ENCODE measurements at regions not wholly inside any gene's neighbourhood (a gene's known extent, or its start where the extent isn't known, plus 50 kb on each side); places are given as distances from the start of the nearest gene placed in this dataset.

GRCh38 chr4:188220006-188220405 is 80.8 kb downstream of the TRIML1 start:
- in situ Hi-C loops (cut with MboI; ENCODE audit: low pct_unique_long_range_greater_than_20kb, low sequenced_read_pairs, unreplicated experiment): no loop called here
- no peak for DNase-seq (ENCODE audit: low spot score)
- no peak for TF ChIP-seq CTCF (IDR thresholded peaks at IDR 0.05; ENCODE audit: extremely low read depth, insufficient read depth, missing control alignments)

GRCh38 chr4:188221090-188221489 is 81.8 kb downstream of the TRIML1 start:
- TF ChIP-seq CTCF (IDR thresholded peaks at IDR 0.05; ENCODE audit: extremely low read depth, insufficient read depth, missing control alignments): no peak
- in situ Hi-C loops (cut with MboI; ENCODE audit: low pct_unique_long_range_greater_than_20kb, low sequenced_read_pairs, unreplicated experiment): no loop called here
- DNase-seq (ENCODE audit: low spot score): no peak

DNA sequence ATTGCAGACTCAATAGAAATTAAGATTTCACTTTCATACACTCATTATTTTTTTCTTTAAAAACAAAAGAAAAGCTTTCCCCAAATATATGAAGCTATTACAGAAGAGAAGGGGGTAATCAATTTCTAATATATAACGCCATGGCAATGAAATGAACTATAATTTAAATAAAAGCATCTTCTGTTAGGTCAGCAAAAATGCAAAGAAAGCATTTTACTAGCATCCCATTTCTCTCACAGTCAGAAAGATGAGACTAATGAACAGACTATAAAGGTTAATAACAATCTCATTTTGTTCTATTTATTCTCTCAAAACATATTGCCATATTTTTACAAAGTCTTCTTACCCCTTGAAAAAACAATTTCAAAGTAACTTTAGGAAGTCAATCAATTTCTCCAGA is 89.0 kb downstream of the TRIML1 start:
- in situ Hi-C loops (cut with MboI; ENCODE audit: low pct_unique_long_range_greater_than_20kb, low sequenced_read_pairs, unreplicated experiment): no loop called here
- TF ChIP-seq CTCF (IDR thresholded peaks at IDR 0.05; ENCODE audit: extremely low read depth, insufficient read depth, missing control alignments): no peak
- no peak for DNase-seq (ENCODE audit: low spot score)

DNA sequence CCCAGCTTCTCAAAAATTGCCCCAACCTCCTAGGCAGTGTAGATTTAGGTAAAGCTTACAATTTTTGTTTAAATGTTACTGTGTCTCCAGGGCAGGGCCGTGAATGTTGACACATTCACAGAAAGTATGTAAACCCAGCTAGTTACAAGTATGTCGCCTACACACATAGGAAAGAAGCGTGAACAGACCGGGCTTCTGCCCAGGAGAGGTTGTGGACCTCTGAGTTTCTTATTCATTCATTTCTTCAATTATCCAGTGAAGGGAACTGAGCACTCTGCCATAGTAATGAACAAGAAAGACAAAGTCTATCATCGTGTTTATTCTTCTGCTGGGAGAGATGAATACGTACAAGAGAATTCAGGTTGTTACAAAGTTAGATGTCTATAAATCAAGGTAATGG is 93.2 kb downstream of the TRIML1 start:
- in situ Hi-C loops (cut with MboI; ENCODE audit: low pct_unique_long_range_greater_than_20kb, low sequenced_read_pairs, unreplicated experiment): no loop called here

DNA sequence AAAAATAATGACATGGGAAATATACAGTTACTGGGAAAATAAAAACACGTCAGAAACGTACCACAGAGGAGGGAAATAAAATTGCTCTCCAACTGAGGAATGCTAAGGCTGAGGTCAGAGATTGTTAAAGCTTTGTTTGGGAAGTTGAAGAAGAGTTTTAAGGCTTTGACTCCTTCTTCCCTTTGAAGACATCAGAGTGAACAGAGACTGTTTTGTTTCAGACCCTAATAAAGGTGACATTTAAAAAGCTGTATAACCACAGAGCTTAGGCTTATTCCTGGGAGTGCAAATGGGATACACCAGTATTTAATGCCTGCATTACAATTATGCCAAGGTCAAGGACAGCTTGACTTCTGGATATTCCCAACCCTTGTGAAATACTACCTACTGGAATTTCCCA is 102.8 kb downstream of the TRIML1 start:
- no peak for DNase-seq (ENCODE audit: low spot score)
- no peak for TF ChIP-seq CTCF (IDR thresholded peaks at IDR 0.05; ENCODE audit: extremely low read depth, insufficient read depth, missing control alignments)
- in situ Hi-C loops (cut with MboI; ENCODE audit: low pct_unique_long_range_greater_than_20kb, low sequenced_read_pairs, unreplicated experiment): no loop called here

More for the DNA sequence above, 93.2 kb downstream of the TRIML1 start:
- no peak for TF ChIP-seq CTCF (IDR thresholded peaks at IDR 0.05; ENCODE audit: extremely low read depth, insufficient read depth, missing control alignments)
- DNase-seq (ENCODE audit: low spot score): no peak

- DNase-seq (ENCODE audit: low spot score): no peak
- in situ Hi-C loops (cut with MboI; ENCODE audit: low pct_unique_long_range_greater_than_20kb, low sequenced_read_pairs, unreplicated experiment): no loop called here
- no peak for TF ChIP-seq CTCF (IDR thresholded peaks at IDR 0.05; ENCODE audit: extremely low read depth, insufficient read depth, missing control alignments)
Observed at GRCh38 chr4:188245651-188246050, 106.4 kb downstream of the TRIML1 start.

- DNase-seq (ENCODE audit: low spot score): no peak
- in situ Hi-C loops (cut with MboI; ENCODE audit: low pct_unique_long_range_greater_than_20kb, low sequenced_read_pairs, unreplicated experiment): no loop called here
- TF ChIP-seq CTCF (IDR thresholded peaks at IDR 0.05; ENCODE audit: extremely low read depth, insufficient read depth, missing control alignments): no peak
Observed at GRCh38 chr4:188246488-188246887, 107.2 kb downstream of the TRIML1 start.
